GM10266 (cell line): ENCODE measurements at regions not wholly inside any gene's neighbourhood (a gene's known extent, or its start where the extent isn't known, plus 50 kb on each side); places are given as distances from the start of the nearest gene placed in this dataset.

Experiments
- DNase-seq: peaks from one replicate; pipeline ENCODE4 v3.0.0; 2012; ENCODE audit errors: extremely low spot score
- TF ChIP-seq, protein P1 (sequence below): IDR thresholded peaks from 2 replicates; pipeline ENCODE4 v1.5.1; 2012; ENCODE audit warnings: mild to moderate bottlenecking, low read depth; ENCODE audit not compliant: control insufficient read depth, insufficient read depth; ENCODE audit errors: missing control alignments

DNA sequence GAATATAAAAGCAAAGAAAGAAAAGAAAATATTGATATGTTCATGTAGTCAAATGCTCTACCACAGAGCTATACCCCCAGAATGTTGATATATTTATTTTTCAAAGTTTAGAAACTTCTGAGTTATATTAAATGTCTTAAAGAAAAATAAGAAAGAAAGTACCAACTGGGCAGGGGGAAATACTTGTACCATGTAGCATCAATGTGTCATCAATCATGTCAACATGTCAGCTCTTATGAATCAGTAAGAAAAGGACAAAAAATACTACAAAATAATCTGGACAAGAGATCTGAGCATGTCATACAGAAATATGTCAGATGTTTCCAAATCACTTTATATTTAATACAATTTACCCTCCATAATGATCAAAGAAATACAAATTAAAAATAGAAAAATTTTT, 595.1 kb upstream of the ATP2B1 start:
- DNase-seq: no peak
- TF ChIP-seq, protein P1, sequence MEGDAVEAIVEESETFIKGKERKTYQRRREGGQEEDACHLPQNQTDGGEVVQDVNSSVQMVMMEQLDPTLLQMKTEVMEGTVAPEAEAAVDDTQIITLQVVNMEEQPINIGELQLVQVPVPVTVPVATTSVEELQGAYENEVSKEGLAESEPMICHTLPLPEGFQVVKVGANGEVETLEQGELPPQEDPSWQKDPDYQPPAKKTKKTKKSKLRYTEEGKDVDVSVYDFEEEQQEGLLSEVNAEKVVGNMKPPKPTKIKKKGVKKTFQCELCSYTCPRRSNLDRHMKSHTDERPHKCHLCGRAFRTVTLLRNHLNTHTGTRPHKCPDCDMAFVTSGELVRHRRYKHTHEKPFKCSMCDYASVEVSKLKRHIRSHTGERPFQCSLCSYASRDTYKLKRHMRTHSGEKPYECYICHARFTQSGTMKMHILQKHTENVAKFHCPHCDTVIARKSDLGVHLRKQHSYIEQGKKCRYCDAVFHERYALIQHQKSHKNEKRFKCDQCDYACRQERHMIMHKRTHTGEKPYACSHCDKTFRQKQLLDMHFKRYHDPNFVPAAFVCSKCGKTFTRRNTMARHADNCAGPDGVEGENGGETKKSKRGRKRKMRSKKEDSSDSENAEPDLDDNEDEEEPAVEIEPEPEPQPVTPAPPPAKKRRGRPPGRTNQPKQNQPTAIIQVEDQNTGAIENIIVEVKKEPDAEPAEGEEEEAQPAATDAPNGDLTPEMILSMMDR: no peak

DNA sequence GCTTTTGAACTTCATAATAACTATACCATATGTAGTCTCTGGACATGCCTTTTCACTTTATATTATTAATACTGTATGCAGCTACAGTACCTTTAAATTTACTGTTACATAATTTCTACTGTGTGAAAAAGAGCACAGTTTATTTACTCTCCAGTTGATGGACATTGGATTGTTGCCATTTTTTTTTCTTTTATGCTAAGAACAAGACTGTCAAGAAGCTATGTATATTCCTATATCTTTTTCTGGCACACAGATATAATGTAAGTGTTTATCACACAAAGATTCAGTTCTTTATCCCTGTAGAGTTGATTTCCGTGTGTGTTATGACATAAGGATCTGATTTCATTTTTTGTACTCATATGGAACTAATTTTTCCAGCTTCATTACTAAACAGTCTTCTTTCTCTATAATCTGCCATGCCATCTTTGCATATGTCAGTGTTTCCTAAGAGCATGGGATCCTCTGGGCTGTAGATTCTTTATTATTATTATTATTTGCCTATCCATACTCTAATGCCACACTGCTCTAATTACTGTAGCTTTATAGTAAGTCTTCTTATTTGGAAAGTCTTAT, 593.0 kb upstream of the ATP2B1 start:
- TF ChIP-seq, protein P1: no peak
- DNase-seq: no peak

DNA sequence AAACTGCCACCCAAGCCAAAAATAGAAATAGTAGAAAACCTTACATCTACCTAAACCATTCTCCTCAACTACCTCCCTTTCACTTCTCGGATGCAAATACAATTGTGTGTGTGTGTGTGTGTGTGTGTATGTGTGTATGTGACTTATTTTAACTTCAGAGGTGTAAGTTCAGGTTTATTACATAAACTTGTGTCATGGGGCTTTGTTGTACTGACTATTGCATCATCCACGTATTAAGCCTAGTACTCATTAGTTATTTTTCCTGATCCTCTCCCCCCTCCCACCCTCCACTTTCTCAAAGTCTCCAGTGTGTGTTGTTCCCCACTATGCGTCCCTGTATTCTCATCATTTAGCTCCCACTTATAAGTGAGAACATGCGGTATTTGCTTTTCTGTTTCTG, 592.5 kb upstream of the ATP2B1 start:
- TF ChIP-seq, protein P1: no peak
- no peak for DNase-seq

DNA sequence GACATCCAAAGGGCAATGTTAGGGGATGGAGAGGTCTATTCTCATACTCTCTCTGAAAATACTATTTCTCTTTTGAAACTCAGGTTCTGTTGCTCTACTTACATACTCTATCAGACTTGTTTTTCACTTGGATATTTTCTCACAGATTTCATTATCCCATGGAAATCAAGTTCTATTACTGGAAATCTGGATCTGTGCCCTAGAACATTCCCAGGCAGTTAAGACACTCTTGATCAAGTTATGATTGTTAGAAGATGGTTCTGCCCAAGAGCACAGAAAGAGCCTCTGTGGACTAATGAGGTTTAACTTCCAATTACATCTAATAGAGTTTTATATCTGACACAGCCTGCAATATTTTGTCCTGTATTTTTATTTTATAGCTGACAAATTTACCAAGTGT, 591.0 kb upstream of the ATP2B1 start:
- TF ChIP-seq, protein P1: no peak
- DNase-seq: no peak

DNA sequence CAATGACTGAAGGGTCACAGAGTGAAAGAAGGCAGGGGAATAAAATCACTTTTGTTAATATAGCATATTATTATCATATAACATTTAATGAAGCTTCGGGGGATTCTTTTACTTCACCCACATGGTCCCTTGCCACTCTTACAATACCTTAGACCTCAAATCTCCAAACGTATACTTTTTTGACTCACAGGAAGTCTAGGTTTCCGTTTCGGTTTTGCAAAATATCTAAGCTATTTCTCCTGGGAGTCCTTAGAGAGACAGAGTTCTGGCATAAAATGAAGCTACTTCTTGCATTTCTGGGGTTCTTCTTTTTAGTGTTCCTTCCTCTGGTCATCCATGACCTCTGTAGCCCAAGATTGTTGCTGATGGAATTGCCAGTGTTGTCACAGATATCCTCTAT, 590.5 kb upstream of the ATP2B1 start:
- TF ChIP-seq, protein P1: no peak
- DNase-seq: peak; percentile 23

DNA sequence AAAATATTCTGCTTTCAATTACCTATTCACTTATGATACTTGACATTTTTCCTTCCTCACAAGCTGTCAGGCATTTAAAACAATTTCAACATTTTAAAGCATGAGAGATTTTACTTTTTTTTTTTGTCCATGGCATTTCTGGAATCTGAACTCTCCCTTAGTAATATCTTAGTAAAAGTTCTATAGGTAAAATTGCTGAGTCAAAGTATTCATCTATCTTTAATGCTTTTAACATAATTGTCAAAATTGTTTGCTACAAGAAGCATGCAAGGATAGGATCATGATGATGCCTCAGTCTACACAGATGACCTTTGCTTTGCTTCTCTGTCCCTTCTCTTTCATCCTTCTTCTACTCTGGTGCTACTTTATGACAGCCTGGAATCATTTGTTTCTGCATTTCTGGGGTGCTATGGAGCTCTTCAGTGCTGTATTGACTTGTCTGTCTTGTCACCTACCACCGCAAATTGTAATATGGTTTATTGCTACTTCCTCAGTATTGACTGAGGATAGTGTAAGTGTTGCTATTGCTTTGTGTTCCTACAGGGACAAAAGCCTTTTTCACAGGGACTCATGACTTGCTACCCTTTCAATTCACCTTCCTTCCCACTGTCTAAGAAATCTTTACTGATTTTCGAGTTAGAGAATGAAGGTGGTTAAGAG, 589.8 kb upstream of the ATP2B1 start:
- DNase-seq: no peak
- TF ChIP-seq, protein P1: no peak

DNA sequence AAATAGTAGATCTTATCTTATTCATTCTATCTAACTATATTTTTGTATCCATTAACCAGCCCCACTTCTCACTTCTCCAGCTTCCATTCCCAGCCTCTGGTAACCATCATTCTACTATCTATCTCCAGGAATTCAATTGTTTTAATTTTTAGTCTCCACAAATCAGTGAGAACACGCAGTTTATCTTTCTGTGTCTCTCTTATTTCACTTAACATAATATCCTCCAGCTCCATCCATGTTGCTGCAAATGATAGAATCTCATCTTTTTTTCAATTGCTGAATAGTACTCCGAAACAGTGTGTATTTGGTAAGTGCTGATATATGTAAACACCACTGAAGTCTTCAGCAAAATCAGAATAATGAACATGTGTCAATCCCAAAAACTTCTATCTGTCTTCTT, 587.2 kb upstream of the ATP2B1 start:
- TF ChIP-seq, protein P1: no peak

More for the DNA sequence above, 587.2 kb upstream of the ATP2B1 start:
- DNase-seq: no peak
